NCI-H2196 treated with DMSO at 0.1 percent for 48 hours (cell line): ENCODE measurements at regions not wholly inside any gene's neighbourhood (a gene's known extent, or its start where the extent isn't known, plus 50 kb on each side); places are given as distances from the start of the nearest gene placed in this dataset.
"Not testable (repeated sequence)": the region's sequence is repeated elsewhere in the genome, so short reads cannot be mapped to it uniquely, and the experiment has no call there.

Source experiments
- DNase-seq: peaks from one replicate; lab custom pipeline; 2025; ENCODE audit not compliant: unreplicated experiment; lab: John Stamatoyannopoulos, UW

- no peak for DNase-seq
Observed at GRCh38 chr3:150303768-150304167, 104.3 kb upstream of the TSC22D2 start.

DNA sequence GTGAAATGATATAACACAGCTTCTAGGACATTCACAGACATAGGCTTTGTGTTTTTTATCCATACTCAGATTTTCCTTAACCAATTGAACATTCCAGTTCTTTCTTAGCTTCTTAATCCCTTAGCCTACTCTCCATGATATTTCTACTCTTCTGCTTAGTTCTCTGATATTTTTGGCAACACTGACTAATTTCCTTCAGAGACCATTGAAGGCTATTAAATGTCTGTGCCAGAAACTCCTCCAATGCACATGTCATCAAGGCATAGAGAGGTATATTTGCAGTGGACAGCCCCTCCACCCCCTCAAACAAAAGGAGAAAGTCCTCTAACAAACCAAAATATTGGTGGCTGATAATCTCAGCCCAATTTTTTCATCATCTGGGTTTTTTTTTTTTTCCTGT is 105.9 kb upstream of the TSC22D2 start:
- DNase-seq, result no peak

GRCh38 chr3:150300852-150301517 is 107.1 kb upstream of the TSC22D2 start:
- DNase-seq, result no peak

GRCh38 chr3:150300388-150300787 is 107.7 kb upstream of the TSC22D2 start:
- no peak for DNase-seq

- no peak for DNase-seq
Observed at GRCh38 chr3:150299201-150299600, 108.9 kb upstream of the TSC22D2 start.

DNA sequence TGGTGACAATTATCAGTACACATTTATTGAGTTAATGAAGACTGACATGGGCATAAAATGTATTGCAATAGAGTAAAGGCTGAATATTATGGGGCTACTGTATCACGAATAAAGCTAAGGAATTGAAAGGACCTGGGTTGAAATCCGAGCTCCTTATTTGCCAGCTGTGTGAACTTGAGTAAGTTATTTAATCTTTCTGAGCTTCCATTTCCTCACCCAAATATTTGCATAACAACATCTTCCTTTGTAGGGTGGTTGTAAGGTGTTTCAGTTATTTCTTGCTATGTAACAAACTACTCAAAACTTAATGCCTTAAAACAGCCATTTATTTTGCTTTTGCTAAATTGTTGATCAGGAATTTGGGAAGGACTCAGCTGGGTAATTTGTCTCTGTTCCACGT is 111.1 kb upstream of the TSC22D2 start:
- no peak for DNase-seq

- no peak for DNase-seq
Observed at GRCh38 chr3:150296123-150296735, 111.9 kb upstream of the TSC22D2 start.

GRCh38 chr3:150293401-150294001 is 114.6 kb upstream of the TSC22D2 start:
- DNase-seq, result no peak

DNA sequence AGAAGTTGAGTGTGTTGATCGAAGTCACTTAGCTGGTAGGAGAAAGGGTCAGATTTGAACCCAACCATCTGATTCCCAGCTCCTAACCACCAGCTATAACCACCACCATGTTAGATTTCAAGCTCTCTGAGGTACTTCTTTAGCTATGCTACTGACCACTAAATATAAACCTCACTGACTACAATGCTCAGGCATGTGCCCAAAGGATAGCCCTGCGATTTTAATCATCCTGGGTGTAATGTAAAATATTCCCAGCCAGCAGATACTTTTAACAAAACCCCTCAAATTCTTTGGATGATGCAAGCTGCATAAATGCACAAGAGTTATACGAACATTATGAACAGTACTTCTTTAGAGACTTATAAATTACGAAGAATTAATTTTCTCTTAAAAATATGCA is 115.2 kb upstream of the TSC22D2 start:
- no peak for DNase-seq

DNA sequence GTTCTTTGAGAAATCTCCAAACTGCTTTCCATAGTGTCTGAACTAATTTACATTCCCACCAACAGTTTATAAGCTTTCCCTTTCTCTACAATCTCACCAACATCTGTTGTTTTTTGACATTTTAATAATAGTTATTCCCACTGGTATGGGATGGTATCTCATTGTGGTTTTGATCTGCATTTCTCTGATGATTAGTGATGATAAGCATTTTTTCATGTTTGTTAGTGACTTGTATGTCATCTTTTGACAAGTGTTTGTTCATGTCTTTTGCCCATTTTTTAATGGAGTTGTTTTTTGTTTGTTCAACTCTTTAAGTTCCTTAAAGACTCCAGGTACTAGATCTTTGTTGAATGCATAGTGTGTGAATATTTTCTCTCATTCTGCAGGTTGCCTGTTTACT is 116.6 kb upstream of the TSC22D2 start:
- no peak for DNase-seq

DNA sequence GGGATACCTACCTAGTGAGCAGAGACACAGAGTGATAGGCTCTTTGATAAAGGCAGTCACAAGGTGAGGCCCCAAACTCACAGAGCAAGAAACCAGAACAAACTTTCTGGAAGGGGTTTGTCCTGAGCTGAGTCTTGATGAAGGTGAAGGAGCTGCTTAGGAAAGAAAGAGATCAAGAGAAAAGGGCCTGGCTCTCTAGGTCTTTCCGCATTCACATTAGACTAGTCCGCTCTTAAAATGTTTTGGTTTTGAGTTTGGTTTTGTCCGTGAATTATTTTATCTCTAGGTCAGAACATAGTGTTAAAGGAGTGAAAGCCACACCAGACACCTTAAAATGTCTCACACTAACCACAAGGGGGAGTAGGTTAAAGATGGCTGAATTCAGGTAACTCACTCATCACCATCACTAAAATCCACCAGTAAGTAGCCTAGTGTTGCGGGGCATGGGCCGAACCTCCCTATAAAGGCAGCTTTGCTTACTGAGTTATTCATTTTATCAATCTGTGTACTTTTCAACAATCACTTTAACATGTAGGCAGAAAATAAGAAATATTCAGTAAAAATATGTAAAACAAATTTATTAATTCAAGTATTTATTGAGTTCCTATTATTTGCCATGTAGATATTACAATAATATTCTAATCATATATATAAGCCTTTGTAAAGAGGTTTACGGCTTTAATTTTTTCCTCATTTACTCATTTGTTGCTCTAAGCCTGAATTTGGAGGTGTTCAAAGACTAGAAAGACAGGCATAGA is 121.5 kb upstream of the TSC22D2 start:
- DNase-seq, result peak; percentile 27

GRCh38 chr3:150285601-150286000 is 122.5 kb upstream of the TSC22D2 start:
- no peak for DNase-seq

DNA sequence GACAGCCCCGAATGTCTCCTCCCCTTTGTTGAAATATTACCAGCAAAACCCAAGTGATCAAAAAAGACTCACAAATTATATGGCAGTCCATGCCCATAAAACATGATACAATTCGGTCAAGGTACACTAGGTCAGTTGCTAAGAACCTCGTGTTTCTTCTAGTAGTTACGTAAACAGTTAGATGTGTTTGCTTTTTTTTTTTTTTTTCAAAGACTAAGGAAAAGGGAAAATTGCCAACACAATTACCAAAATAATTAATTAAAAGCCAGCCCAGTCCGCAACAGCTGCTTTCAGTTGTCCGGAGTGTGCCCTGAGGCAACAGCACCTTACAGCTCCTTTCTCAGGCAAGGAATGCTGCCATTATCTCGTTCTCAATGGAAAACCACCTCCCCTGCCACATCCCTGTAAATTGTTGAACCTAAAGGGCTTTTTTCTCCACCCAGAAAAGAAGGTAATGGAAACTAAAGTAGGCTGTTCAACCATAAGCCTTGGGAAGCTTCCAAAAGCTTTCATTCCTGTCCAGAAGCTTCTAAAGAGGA is 129.2 kb upstream of the TSC22D2 start:
- peak; percentile 84 for DNase-seq

DNA sequence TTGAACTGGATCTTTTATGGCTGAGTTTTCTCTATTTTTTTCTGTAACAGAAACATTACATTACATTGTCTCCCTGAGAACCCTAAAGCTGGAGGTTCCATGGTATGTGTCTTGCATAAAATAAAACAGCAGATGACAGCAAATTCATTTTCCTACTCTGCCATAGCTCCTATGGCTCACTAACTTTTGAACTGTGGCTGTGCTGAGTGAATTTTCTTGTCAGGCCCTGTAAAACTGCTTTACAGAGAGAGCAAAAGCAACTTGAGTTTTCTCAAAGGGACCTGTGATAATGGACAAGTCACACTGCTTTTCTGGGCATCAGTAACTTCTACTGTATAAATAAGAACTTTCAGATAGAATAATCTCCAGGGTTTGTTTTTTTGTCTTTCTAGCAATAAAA is 129.9 kb upstream of the TSC22D2 start:
- DNase-seq, result no peak

DNA sequence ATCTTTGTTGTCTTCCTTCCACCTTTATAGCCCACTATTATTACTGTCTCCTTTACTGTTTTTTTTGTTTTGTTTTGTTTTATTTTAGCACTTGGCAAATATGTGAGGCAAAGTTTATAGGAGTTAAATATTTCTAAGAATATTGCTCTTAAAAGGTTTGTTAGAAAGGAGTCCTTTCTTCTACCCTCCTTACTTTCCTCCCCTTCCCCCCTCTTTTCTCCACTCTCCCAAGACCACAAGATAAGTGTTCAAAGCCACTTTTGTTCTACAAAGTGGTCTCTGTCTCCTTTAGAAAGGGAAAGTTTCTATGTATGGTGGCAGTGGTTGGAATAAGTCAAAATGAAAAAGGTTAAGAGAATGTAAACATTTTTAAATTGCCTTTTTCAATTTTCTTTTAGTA is 130.7 kb upstream of the TSC22D2 start:
- no peak for DNase-seq

DNA sequence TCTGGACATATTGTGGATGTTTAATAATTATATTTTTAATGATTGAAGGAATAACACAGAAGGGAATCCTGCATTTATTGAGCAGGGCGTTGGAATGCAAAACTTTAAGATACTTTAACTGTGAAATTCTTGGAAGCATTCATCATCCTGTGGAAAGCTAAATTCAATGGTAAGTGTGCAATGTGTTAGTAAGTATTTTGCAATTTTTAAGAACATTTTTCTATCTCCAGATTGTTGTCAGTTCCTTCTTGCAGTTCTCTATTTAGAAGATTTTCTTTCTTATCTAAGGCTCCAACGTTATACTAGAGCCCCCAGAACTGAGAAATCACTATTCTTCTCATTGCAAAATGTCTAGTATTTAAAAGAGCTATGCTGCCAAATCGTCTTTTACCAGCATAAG is 132.2 kb upstream of the TSC22D2 start:
- no peak for DNase-seq

GRCh38 chr3:150274372-150274771 is 133.7 kb upstream of the TSC22D2 start:
- no peak for DNase-seq

DNA sequence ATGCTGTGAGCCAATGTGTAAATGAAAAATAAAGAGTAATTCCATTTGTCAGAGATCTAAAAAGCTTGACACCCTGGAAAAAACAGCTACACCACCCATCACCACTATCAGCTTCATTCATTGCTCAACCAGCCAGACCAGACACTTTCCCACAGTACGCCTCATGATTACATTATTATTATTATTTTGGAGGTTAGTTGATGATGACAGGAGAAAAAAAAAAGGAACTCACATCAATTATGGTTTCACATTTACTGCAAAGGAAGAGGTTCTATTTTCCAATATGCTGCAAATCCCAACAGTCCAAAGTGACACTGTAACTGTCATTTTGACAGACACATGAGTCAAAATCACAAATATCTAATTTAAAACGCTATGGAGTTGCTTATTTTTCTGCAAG is 134.7 kb upstream of the TSC22D2 start:
- DNase-seq, result no peak

GRCh38 chr3:150271591-150271960 is 136.5 kb upstream of the TSC22D2 start:
- DNase-seq, result no peak

GRCh38 chr3:150270883-150271590 is 137.1 kb upstream of the TSC22D2 start:
- no peak for DNase-seq

- not testable (repeated sequence) for DNase-seq
Observed at GRCh38 chr3:150270444-150270843, 137.7 kb upstream of the TSC22D2 start.
